Osteoblast (primary cell): ENCODE measurements at regions not wholly inside any gene's neighbourhood (a gene's known extent, or its start where the extent isn't known, plus 50 kb on each side); places are given as distances from the start of the nearest gene placed in this dataset.

Source experiments
- DNase-seq: peaks from one replicate; pipeline ENCODE4 v3.0.0; 2011; ENCODE audit warnings: low spot score, mixed read lengths; ENCODE audit not compliant: insufficient read length; ENCODE audit errors: missing footprints
- H2AFZ ChIP-seq: 2 replicates; pipeline ENCODE4 v1.6.0; 2011; ENCODE audit warnings: mild to moderate bottlenecking, low read length
- H3K27ac ChIP-seq: 2 replicates; pipeline ENCODE4 v1.5.1; 2011; ENCODE audit warnings: mild to moderate bottlenecking, low read depth, low read length, moderate library complexity
- H3K27me3 ChIP-seq: 2 replicates; pipeline ENCODE4 v1.6.0; 2012; ENCODE audit warnings: mild to moderate bottlenecking, control low read depth, inconsistent platforms, low read length, moderate library complexity; ENCODE audit not compliant: insufficient read depth
- H3K36me3 ChIP-seq: 2 replicates; pipeline ENCODE4 v1.5.1; 2011; ENCODE audit warnings: mild to moderate bottlenecking, low read length, control low read depth, moderate library complexity; ENCODE audit not compliant: insufficient read depth
- H3K4me1 ChIP-seq: 2 replicates; pipeline ENCODE4 v1.5.1; 2011; ENCODE audit warnings: mild to moderate bottlenecking, low read length, control low read depth, moderate library complexity; ENCODE audit not compliant: insufficient read depth
- H3K4me2 ChIP-seq: 2 replicates; pipeline ENCODE4 v1.6.0; 2011; ENCODE audit warnings: mild to moderate bottlenecking, low read length; ENCODE audit not compliant: insufficient read depth
- H3K4me3 ChIP-seq: fragments of 200-600 bp; sonication (generic); 3 replicates; pipeline ENCODE4 v1.5.1; 2012; ENCODE audit warnings: mild to moderate bottlenecking, low read length, inconsistent platforms; ENCODE audit not compliant: insufficient read depth
- H3K79me2 ChIP-seq: 2 replicates; pipeline ENCODE4 v1.6.0; 2012; ENCODE audit warnings: mild to moderate bottlenecking, low read length, control low read depth, inconsistent platforms; ENCODE audit not compliant: insufficient read depth
- H3K9me3 ChIP-seq: 2 replicates; pipeline ENCODE4 v1.5.1; 2011; ENCODE audit warnings: low read depth, low read length, control low read depth
- H4K20me1 ChIP-seq: 2 replicates; pipeline ENCODE4 v1.6.0; 2012; ENCODE audit warnings: mild to moderate bottlenecking, low read length, control low read depth; ENCODE audit not compliant: insufficient read depth
- CTCF ChIP-seq: IDR thresholded peaks from 2 replicates; pipeline ENCODE4 v1.5.1; 2011; ENCODE audit warnings: mild to moderate bottlenecking, low read depth, low read length, moderate library complexity; ENCODE audit errors: extremely low read depth

DNA sequence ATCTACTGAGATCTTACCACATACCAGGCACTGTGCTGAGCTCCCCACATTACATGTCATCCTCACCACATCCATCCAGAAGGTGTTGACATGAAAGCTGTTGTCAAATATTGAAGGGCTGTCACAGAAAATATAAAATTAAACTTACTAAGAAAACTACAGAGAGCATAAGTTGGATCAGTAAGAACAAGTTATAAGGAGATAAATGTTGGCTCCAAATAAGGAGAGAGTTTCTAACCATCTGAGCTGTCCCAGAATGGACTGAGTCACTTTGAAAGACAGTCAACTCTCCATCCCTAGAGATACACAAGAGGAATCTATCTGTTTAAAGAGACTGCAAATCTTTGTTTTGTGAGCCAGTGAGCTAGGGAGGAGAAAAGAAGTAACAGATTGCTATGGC, 169.8 kb downstream of the DRD1 start:
- no peaks in the 10 kb centered on the region for H3K9me3 ChIP-seq
- H3K4me2 ChIP-seq = no peak overlapping the region
- no peaks in the 10 kb centered on the region for H4K20me1 ChIP-seq
- no peak overlapping the region for H2AFZ ChIP-seq
- H3K36me3 ChIP-seq = no peaks in the 10 kb centered on the region
- no peak overlapping the region for H3K4me3 ChIP-seq
- H3K4me1 ChIP-seq = no peaks in the 10 kb centered on the region
- H3K27me3 ChIP-seq = no peaks in the 10 kb centered on the region
- H3K27ac ChIP-seq = no peak overlapping the region
- no peaks in the 10 kb centered on the region for H3K79me2 ChIP-seq
- DNase-seq = no peak
- no peak for TF ChIP-seq CTCF

- H3K4me3 ChIP-seq = no peak overlapping the region
- H3K27me3 ChIP-seq = no peaks in the 10 kb centered on the region
- TF ChIP-seq CTCF = no peak
- no peaks in the 10 kb centered on the region for H4K20me1 ChIP-seq
- H3K36me3 ChIP-seq = no peaks in the 10 kb centered on the region
- no peaks in the 10 kb centered on the region for H3K79me2 ChIP-seq
- H3K9me3 ChIP-seq = no peaks in the 10 kb centered on the region
- H3K4me2 ChIP-seq = no peak overlapping the region
- no peak for DNase-seq
- H3K27ac ChIP-seq = no peak overlapping the region
- no peaks in the 10 kb centered on the region for H3K4me1 ChIP-seq
- no peak overlapping the region for H2AFZ ChIP-seq
Observed at GRCh38 chr5:175264406-175264805, 179.6 kb downstream of the DRD1 start.

- Histone ChIP-seq H3K4me1 (no peaks in the 10 kb centered on the region), H4K20me1 (no peaks in the 10 kb centered on the region), H3K4me2 (no peak overlapping the region), H3K36me3 (no peaks in the 10 kb centered on the region), H3K4me3 (no peak overlapping the region), H3K9me3 (no peaks in the 10 kb centered on the region), H3K79me2 (no peaks in the 10 kb centered on the region), H3K27me3 (no peaks in the 10 kb centered on the region), H3K27ac (no peak overlapping the region), H2AFZ (no peak overlapping the region)
- TF ChIP-seq CTCF = no peak
- no peak for DNase-seq
Observed at GRCh38 chr5:175263776-175264175, 180.2 kb downstream of the DRD1 start.

GRCh38 chr5:175261526-175261925, 182.5 kb downstream of the DRD1 start:
- DNase-seq = no peak
- Histone ChIP-seq H3K4me3 (no peak overlapping the region), H3K9me3 (no peaks in the 10 kb centered on the region), H3K36me3 (no peaks in the 10 kb centered on the region), H3K27ac (no peak overlapping the region), H3K27me3 (no peaks in the 10 kb centered on the region), H3K79me2 (no peaks in the 10 kb centered on the region), H3K4me2 (no peak overlapping the region), H3K4me1 (no peaks in the 10 kb centered on the region), H2AFZ (no peak overlapping the region), H4K20me1 (no peaks in the 10 kb centered on the region)
- no peak for TF ChIP-seq CTCF
